Colonic mucosa (tissue), 4 donors: ENCODE measurements at regions not wholly inside any gene's neighbourhood (a gene's known extent, or its start where the extent isn't known, plus 50 kb on each side); places are given as distances from the start of the nearest gene placed in this dataset.

Source experiments
- DNase-seq: peaks from one replicate; pipeline ENCODE4 v3.0.0-alpha.2; 2020
- H3K27ac ChIP-seq: fragments of 200-600 bp; one replicate; pipeline ENCODE4 v1.8.0; 2021
- H3K27me3 ChIP-seq: fragments of 200-600 bp; one replicate; pipeline ENCODE4 v1.8.0; 2021
- H3K36me3 ChIP-seq: fragments of 200-600 bp; one replicate; pipeline ENCODE4 v1.8.0; 2021
- H3K4me1 ChIP-seq: fragments of 200-600 bp; one replicate; pipeline ENCODE4 v1.8.0; 2021; ENCODE audit warnings: mild to moderate bottlenecking
- H3K4me3 ChIP-seq: fragments of 200-600 bp; one replicate; pipeline ENCODE4 v1.8.0; 2021
- H3K9ac ChIP-seq, 2 donors: one replicate each; pipeline ENCODE4 v1.7.0; 2013; ENCODE audit warnings: control low read depth in 2 of 2, low read depth in 2 of 2, low read length in 2 of 2
- H3K9me3 ChIP-seq: fragments of 200-600 bp; one replicate; pipeline ENCODE4 v1.8.0; 2021
- CTCF ChIP-seq: fragments of 200-600 bp; IDR thresholded peaks from one replicate; pipeline ENCODE4 v1.8.0; 2022; ENCODE audit warnings: antibody characterized with exemption, mild to moderate bottlenecking
- intact Hi-C: fragments of 100-400 bp; cut with DNase I; formaldehyde crosslinking; loops from one replicate; pipeline ENCODE4 v1.14.1; 2022
- donor health status: healthy.
- donor health status: DM: no; HTN: no; CAD: no.
- donor health status: DM: no; HTN: no; CAD: no.

DNA sequence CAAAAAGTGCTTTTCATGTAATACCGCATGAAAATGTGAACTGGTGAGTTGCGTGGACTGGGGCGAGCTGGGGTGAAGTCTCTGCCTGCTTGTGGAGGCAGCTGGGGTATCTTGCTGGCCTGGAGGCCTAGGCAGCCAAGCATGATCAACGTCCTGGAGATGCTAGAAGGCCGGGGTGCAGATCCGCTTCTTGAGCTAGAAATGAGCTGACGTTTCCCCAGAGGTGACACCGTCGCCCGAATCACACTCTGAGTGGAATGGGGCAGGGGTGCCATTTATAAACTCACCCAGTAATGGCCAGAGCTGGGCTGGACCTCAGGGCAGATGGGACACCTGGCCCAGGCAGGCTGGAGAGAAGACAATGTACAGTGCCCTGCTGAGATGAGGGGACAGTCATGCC, 1513.0 kb downstream of the TBC1D22A start:
- Histone ChIP-seq H3K4me3 (no peak overlapping the region), H3K36me3 (no peaks in the 10 kb centered on the region), H3K9me3 (no peaks in the 10 kb centered on the region), H3K4me1 (peaks cover 3% of the 10 kb centered on the region), H3K9ac (no peak overlapping the region), H3K27me3 (no peaks in the 10 kb centered on the region), H3K27ac (no peak overlapping the region)
- intact Hi-C loops, result no loop called here
- TF ChIP-seq CTCF, result no peak
- DNase-seq, result no peak

DNA sequence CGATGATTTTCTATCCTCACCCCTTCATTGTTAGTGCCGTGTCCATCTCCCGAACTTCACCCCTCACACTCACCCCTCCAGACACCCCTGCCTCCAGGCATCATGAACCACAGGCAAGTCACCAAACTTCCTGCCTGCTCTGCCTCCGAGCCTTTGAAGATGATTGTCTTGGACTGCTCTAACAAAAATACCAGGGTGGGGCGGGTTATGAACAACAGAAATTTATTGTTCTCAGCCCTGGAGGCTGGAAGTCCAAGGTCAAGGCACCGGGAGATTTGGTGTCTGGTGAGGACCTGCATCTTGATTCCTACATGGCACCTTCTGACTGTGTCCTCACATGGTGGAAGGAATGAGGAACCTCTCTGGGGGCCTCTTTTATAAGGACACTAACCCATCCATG, 1508.3 kb downstream of the TBC1D22A start:
- TF ChIP-seq CTCF, result no peak
- peak; percentile 61 for DNase-seq
- Histone ChIP-seq H3K9ac (no peak overlapping the region), H3K4me1 (no peaks in the 10 kb centered on the region), H3K9me3 (no peaks in the 10 kb centered on the region), H3K27ac (no peak overlapping the region), H3K36me3 (no peaks in the 10 kb centered on the region), H3K4me3 (no peak overlapping the region), H3K27me3 (no peaks in the 10 kb centered on the region)
- intact Hi-C loops, result no loop called here

DNA sequence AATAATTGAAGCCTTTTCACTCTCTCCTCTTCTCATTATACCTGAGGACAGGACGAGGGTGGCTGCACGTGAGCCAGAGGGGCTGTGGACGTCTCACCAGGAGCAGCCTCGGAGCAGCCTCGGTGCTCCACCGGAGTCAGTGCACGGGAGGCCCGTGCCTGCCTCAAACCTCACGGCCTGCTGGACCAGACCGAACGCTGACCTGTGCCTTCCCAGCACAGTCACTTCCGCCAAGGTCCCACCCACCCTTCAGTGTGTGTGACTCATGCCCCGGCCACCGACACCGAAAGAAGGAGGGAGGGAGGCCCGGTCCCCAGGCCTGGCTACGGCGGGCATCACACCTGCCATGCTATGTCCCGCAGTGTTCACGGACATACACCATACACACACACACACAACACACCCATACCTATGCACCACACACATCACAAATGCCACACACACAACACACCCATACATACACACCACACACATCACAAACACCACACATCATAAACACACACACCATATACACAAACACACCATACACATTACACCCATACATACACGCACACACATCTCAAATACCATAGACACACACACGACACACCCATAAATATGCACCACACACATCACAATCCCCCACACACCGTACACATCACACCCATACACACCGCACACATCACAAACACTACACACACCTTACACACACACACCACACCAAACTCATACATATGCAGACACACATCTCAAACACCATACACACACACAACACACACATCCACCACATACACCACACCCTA, 1506.5 kb downstream of the TBC1D22A start:
- intact Hi-C loops, result no loop called here

GRCh38 chr22:48268293-48268692, 1505.8 kb downstream of the TBC1D22A start:
- peak; percentile 15 for DNase-seq
- TF ChIP-seq CTCF, result no peak
- Histone ChIP-seq H3K4me1 (no peaks in the 10 kb centered on the region), H3K27ac (no peak overlapping the region), H3K9ac (no peak overlapping the region), H3K36me3 (no peaks in the 10 kb centered on the region), H3K27me3 (no peaks in the 10 kb centered on the region), H3K9me3 (no peaks in the 10 kb centered on the region), H3K4me3 (no peak overlapping the region)
- intact Hi-C loops, result no loop called here

More for the DNA sequence above, 1506.5 kb downstream of the TBC1D22A start:
- Histone ChIP-seq H3K27me3 (no peaks in the 10 kb centered on the region), H3K4me1 (no peaks in the 10 kb centered on the region), H3K9me3 (no peaks in the 10 kb centered on the region), H3K36me3 (no peaks in the 10 kb centered on the region), H3K27ac (no peak overlapping the region), H3K9ac (no peak overlapping the region), H3K4me3 (no peak overlapping the region)
- TF ChIP-seq CTCF, result no peak
- DNase-seq, result peak; percentile 50

DNA sequence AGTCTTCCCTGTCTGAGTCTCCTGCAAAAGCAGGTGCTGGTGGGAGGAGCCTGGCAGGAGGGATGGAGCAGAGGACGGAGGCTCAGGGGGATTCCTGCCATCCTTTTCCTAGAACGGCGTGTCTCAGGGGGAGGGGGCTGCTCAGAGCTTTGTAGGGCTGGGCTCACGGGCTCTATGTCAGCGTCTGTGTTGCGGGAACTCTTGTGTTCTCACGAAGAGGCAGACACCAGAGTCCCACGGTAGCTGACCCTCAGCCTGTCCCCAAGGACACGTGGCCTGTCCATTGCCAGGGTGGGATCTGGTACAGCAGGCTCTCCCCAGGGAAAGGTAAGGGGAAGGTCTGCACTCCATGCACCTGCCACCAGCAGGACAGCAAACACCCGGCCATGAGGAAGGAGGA, 1505.2 kb downstream of the TBC1D22A start:
- Histone ChIP-seq H3K9me3 (no peaks in the 10 kb centered on the region), H3K9ac (no peak overlapping the region), H3K36me3 (no peaks in the 10 kb centered on the region), H3K4me3 (no peak overlapping the region), H3K4me1 (no peaks in the 10 kb centered on the region), H3K27me3 (no peaks in the 10 kb centered on the region), H3K27ac (no peak overlapping the region)
- intact Hi-C loops, result no loop called here
- no peak for DNase-seq
- no peak for TF ChIP-seq CTCF
